ENCODE measurements at regions not wholly inside any gene's neighbourhood (a gene's known extent, or its start where the extent isn't known, plus 50 kb on each side); places are given as distances from the start of the nearest gene placed in this dataset.

- TF ChIP-seq POLR2AphosphoS5 (IDR thresholded peaks at IDR 0.05; ENCODE audit: low read depth, low read length) = no peak
- TF ChIP-seq TAF1 (IDR thresholded peaks at IDR 0.05; ENCODE audit: low read depth, low read length) = no peak
Measured at GRCh38 chr12:20260851-20261250, 107.5 kb upstream of the PDE3A start.

Data from GM12891 (cell line).